HEK293 (cell line): ENCODE measurements at regions not wholly inside any gene's neighbourhood (a gene's known extent, or its start where the extent isn't known, plus 50 kb on each side); places are given as distances from the start of the nearest gene placed in this dataset.

Experiments used
- CTCF ChIA-PET: fragments of 350-600 bp; formaldehyde crosslinking; extraction: SDS; loops from one replicate; lab custom pipeline; 2021; ENCODE audit warnings: antibody characterized with exemption; lab: Yijun Ruan, JAX
- POLR2A ChIA-PET: fragments of 300-600 bp; formaldehyde crosslinking; extraction: SDS; loops from one replicate; lab custom pipeline; 2020; ENCODE audit warnings: antibody characterized with exemption, inconsistent platforms; lab: Yijun Ruan, JAX
- H3K27ac ChIP-seq: fragments of 200-500 bp; sonication (Bioruptor generic); 2 replicates; pipeline ENCODE4 v1.5.1; 2014; ENCODE audit warnings: low read depth, low read length, control low read depth, inconsistent platforms; ENCODE audit errors: extremely low read depth
- H3K36me3 ChIP-seq, 2 experiments: fragments of 200-500 bp in 1 of 2; sonication (Bioruptor generic) in 1 of 2; 1 replicate in 1 of 2; 2 replicates in 1 of 2; pipeline ENCODE4 v1.5.1; 2014 to 2017; ENCODE audit warnings: inconsistent platforms in 2 of 2, low read length in 2 of 2; ENCODE audit not compliant: control insufficient read depth in 2 of 2, insufficient read depth in 1 of 2
- H3K4me1 ChIP-seq: fragments of 200-500 bp; sonication (Bioruptor generic); 2 replicates; pipeline ENCODE4 v1.5.1; 2014; ENCODE audit warnings: mild to moderate bottlenecking, low read length, inconsistent platforms; ENCODE audit not compliant: control insufficient read depth, insufficient read depth
- H3K4me3 ChIP-seq: 2 replicates; pipeline ENCODE4 v1.5.1; 2011; ENCODE audit warnings: low read depth, mild to moderate bottlenecking, control low read depth, low read length, moderate library complexity
- H3K9me3 ChIP-seq: fragments of 200-500 bp; sonication (Bioruptor generic); 2 replicates; pipeline ENCODE4 v1.5.1; 2014; ENCODE audit warnings: low read depth, low read length, inconsistent platforms; ENCODE audit not compliant: control insufficient read depth, insufficient read depth
- BCL6B ChIP-seq: fragments of 450-650 bp; formaldehyde crosslinking; IDR thresholded peaks from 2 replicates; pipeline ENCODE4 v1.5.1; 2017; ENCODE audit warnings: missing biosample characterization, missing genetic modification characterization
- IKZF3 ChIP-seq: fragments of 450-650 bp; IDR thresholded peaks from 2 replicates; pipeline ENCODE4 v1.5.0; 2018; ENCODE audit warnings: missing biosample characterization, mild to moderate bottlenecking, missing genetic modification characterization, moderate library complexity
- MYNN ChIP-seq: fragments of 450-650 bp; formaldehyde crosslinking; IDR thresholded peaks from 2 replicates; pipeline ENCODE4 v1.5.1; 2016; ENCODE audit warnings: missing biosample characterization, missing genetic modification characterization, borderline replicate concordance
- OSR2 ChIP-seq: fragments of 450-650 bp; formaldehyde crosslinking; IDR thresholded peaks from 2 replicates; pipeline ENCODE4 v1.5.1; 2016; ENCODE audit warnings: missing biosample characterization, missing genetic modification characterization
- SETDB1 ChIP-seq: IDR thresholded peaks from one replicate; pipeline ENCODE4 v1.6.1; 2017; ENCODE audit warnings: mild to moderate bottlenecking, low read length, moderate library complexity, mixed read lengths; ENCODE audit not compliant: insufficient read length
- SP3 ChIP-seq: fragments of 450-650 bp; formaldehyde crosslinking; IDR thresholded peaks from 2 replicates; pipeline ENCODE4 v1.5.1; 2016; ENCODE audit warnings: missing biosample characterization, missing genetic modification characterization
- WT1 ChIP-seq: fragments of 450-650 bp; formaldehyde crosslinking; IDR thresholded peaks from 2 replicates; pipeline ENCODE4 v1.5.1; 2016; ENCODE audit warnings: missing biosample characterization, missing genetic modification characterization
- YY2 ChIP-seq: fragments of 450-650 bp; formaldehyde crosslinking; IDR thresholded peaks from 2 replicates; pipeline ENCODE4 v1.5.1; 2016; ENCODE audit warnings: missing biosample characterization, missing genetic modification characterization
- ZBTB20 ChIP-seq: fragments of 450-650 bp; formaldehyde crosslinking; IDR thresholded peaks from 2 replicates; pipeline ENCODE4 v1.5.1; 2016; ENCODE audit warnings: missing biosample characterization, missing genetic modification characterization
- ZNF121 ChIP-seq: fragments of 450-650 bp; formaldehyde crosslinking; IDR thresholded peaks from 2 replicates; pipeline ENCODE4 v1.5.1; 2016; ENCODE audit warnings: missing biosample characterization, missing genetic modification characterization
- ZNF138 ChIP-seq: fragments of 450-650 bp; formaldehyde crosslinking; IDR thresholded peaks from 2 replicates; pipeline ENCODE4 v1.5.1; 2016; ENCODE audit warnings: missing biosample characterization, missing genetic modification characterization, borderline replicate concordance
- ZNF16 ChIP-seq: fragments of 450-650 bp; formaldehyde crosslinking; IDR thresholded peaks from 2 replicates; pipeline ENCODE4 v1.5.1; 2016; ENCODE audit warnings: low read depth, missing biosample characterization, missing genetic modification characterization
- ZNF19 ChIP-seq: fragments of 450-650 bp; formaldehyde crosslinking; IDR thresholded peaks from 2 replicates; pipeline ENCODE4; 2016; ENCODE audit warnings: missing biosample characterization, missing genetic modification characterization, low read depth
- ZNF274 ChIP-seq, 2 experiments: fragments of 200-500 bp in 1 of 2; fragments of 450-650 bp in 1 of 2; sonication (Bioruptor generic) in 1 of 2; formaldehyde crosslinking in 1 of 2; IDR thresholded peaks; 2 replicates each; pipeline versions ENCODE4 v1.5.1 to v1.6.1; 2014 to 2016; ENCODE audit warnings: borderline replicate concordance in 1 of 2, inconsistent platforms in 1 of 2, low read length in 1 of 2, missing biosample characterization in 1 of 2, missing genetic modification characterization in 1 of 2
- ZNF37A ChIP-seq: fragments of 450-650 bp; IDR thresholded peaks from 2 replicates; pipeline ENCODE4 v1.5.1; 2018; ENCODE audit warnings: missing biosample characterization, missing genetic modification characterization
- ZNF423 ChIP-seq: fragments of 450-650 bp; formaldehyde crosslinking; IDR thresholded peaks from 2 replicates; pipeline ENCODE4 v1.5.1; 2016; ENCODE audit warnings: missing biosample characterization, missing genetic modification characterization
- ZNF488 ChIP-seq: fragments of 450-650 bp; formaldehyde crosslinking; IDR thresholded peaks from 2 replicates; pipeline ENCODE4 v1.5.1; 2016; ENCODE audit warnings: missing biosample characterization, missing genetic modification characterization
- ZNF561 ChIP-seq: fragments of 450-650 bp; IDR thresholded peaks from 2 replicates; pipeline ENCODE4 v1.5.1; 2018; ENCODE audit warnings: missing biosample characterization, missing genetic modification characterization, borderline replicate concordance
- ZNF571 ChIP-seq: fragments of 450-650 bp; formaldehyde crosslinking; IDR thresholded peaks from 2 replicates; pipeline ENCODE4 v1.5.0; 2017; ENCODE audit warnings: missing biosample characterization, missing genetic modification characterization
- ZNF580 ChIP-seq: fragments of 450-650 bp; formaldehyde crosslinking; IDR thresholded peaks from 2 replicates; pipeline ENCODE4 v1.5.1; 2016; ENCODE audit warnings: missing biosample characterization, missing genetic modification characterization
- ZNF624 ChIP-seq: fragments of 450-650 bp; formaldehyde crosslinking; IDR thresholded peaks from 2 replicates; pipeline ENCODE4 v1.5.1; 2017; ENCODE audit warnings: missing biosample characterization, missing genetic modification characterization
- ZNF629 ChIP-seq: fragments of 450-650 bp; formaldehyde crosslinking; IDR thresholded peaks from 2 replicates; pipeline ENCODE4 v1.5.1; 2017; ENCODE audit warnings: missing biosample characterization, missing genetic modification characterization
- ZNF776 ChIP-seq: fragments of 450-650 bp; formaldehyde crosslinking; IDR thresholded peaks from 2 replicates; pipeline ENCODE4 v1.5.0; 2017; ENCODE audit warnings: missing biosample characterization, missing genetic modification characterization, borderline replicate concordance
- ZNF792 ChIP-seq: fragments of 450-650 bp; formaldehyde crosslinking; IDR thresholded peaks from 2 replicates; pipeline ENCODE4 v1.5.1; 2016; ENCODE audit warnings: missing biosample characterization, missing genetic modification characterization
- TF ChIP-seq, protein P1 (sequence below): fragments of 450-650 bp; formaldehyde crosslinking; IDR thresholded peaks from 2 replicates; pipeline ENCODE4 v1.5.1; 2016; ENCODE audit warnings: missing biosample characterization, missing genetic modification characterization
- TF ChIP-seq, protein P2 (sequence below): fragments of 450-650 bp; IDR thresholded peaks from 2 replicates; pipeline ENCODE4 v1.5.1; 2018; ENCODE audit warnings: missing biosample characterization, mild to moderate bottlenecking, missing genetic modification characterization

GRCh38 chr3:180189310-180189648 lies 152.5 kb upstream of the PEX5L start:
- Histone ChIP-seq H3K9me3 (no peaks in the 10 kb centered on the region), H3K4me3 (no peak overlapping the region), H3K36me3 (no peaks in the 10 kb centered on the region), H3K4me1 (no peaks in the 10 kb centered on the region), H3K27ac (no peak overlapping the region)
- TF ChIP-seq YY2 (no peak), SETDB1 (no peak), ZNF138 (no peak)
- TF ChIP-seq, protein P1, sequence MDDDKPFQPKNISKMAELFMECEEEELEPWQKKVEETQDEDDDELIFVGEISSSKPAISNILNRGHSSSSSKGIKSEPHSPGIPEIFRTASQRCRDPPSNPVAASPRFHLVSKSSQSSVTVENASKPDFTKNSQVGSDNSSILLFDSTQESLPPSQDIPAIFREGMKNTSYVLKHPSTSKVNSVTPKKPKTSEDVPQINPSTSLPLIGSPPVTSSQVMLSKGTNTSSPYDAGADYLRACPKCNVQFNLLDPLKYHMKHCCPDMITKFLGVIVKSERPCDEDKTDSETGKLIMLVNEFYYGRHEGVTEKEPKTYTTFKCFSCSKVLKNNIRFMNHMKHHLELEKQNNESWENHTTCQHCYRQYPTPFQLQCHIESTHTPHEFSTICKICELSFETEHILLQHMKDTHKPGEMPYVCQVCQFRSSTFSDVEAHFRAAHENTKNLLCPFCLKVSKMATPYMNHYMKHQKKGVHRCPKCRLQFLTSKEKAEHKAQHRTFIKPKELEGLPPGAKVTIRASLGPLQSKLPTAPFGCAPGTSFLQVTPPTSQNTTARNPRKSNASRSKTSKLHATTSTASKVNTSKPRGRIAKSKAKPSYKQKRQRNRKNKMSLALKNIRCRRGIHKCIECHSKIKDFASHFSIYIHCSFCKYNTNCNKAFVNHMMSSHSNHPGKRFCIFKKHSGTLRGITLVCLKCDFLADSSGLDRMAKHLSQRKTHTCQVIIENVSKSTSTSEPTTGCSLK (tag by site-specific recombination) = no peak
- CTCF ChIA-PET = no interaction called here
- POLR2A ChIA-PET = no interaction called here

DNA sequence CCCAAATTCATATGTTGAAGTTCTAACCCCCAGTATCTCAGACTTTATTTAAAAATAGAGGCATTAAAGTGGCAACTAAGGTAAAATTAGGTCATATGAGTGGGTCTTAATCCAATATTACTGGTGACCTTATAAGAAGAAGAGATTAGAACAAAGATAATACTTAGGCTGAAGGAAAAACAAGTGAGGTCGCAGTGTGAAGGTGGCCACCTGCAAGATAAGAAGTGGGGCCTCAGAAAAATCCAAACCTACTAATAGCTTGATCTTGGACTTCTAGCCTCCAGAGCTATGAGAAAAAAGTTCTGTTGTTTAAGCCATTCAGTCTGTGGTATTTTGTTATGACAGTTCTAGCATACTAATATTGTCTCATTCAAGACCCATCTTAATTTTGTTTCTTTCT lies 159.9 kb upstream of the PEX5L start:
- Histone ChIP-seq H3K4me3 (no peak overlapping the region), H3K9me3 (no peaks in the 10 kb centered on the region), H3K4me1 (no peaks in the 10 kb centered on the region), H3K36me3 (no peaks in the 10 kb centered on the region), H3K27ac (no peak overlapping the region)
- ChIA-PET POLR2A (no interaction called here), CTCF (no interaction called here)
- no peak for TF ChIP-seq ZNF792 (tag by site-specific recombination)
- TF ChIP-seq ZNF629 (tag by site-specific recombination) = no peak
- TF ChIP-seq ZBTB20 (tag by site-specific recombination) = no peak
- no peak for TF ChIP-seq ZNF19 (tag by site-specific recombination)
- TF ChIP-seq ZNF121 = no peak
- TF ChIP-seq ZNF423 (tag by site-specific recombination) = no peak
- TF ChIP-seq, all 188 proteins: peak for 0

DNA sequence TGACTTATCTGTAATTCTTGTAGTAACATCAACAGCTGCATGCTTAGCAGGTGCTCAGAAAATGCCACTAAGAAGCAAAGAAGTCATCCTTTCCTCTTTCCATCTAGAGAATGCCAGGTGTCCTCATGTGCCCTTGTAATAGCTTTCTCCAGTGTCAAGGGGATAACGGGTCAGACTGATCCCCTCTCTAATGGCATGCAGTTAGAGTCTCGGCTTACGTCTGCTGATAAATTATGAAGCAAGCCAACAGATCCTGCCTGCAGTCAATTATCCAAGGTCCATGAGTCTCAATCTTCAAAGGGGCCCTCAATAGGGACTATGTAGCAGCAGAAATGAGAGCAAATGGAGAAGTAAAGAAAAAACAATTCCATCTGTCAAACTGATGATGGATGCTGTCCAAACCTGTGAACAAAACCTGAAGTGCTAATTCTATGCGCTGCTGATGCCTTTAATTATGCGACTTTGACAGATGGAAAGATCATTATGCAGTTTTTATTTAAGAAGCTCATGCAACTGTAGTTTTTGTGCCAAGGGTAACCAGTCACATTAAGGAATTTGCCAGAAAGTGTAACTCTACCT lies 162.8 kb upstream of the PEX5L start:
- TF ChIP-seq ZNF488 (tag by site-specific recombination) = no peak
- TF ChIP-seq, protein P2, sequence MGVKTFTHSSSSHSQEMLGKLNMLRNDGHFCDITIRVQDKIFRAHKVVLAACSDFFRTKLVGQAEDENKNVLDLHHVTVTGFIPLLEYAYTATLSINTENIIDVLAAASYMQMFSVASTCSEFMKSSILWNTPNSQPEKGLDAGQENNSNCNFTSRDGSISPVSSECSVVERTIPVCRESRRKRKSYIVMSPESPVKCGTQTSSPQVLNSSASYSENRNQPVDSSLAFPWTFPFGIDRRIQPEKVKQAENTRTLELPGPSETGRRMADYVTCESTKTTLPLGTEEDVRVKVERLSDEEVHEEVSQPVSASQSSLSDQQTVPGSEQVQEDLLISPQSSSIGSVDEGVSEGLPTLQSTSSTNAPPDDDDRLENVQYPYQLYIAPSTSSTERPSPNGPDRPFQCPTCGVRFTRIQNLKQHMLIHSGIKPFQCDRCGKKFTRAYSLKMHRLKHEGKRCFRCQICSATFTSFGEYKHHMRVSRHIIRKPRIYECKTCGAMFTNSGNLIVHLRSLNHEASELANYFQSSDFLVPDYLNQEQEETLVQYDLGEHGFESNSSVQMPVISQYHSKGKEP (tag by site-specific recombination) = no peak
- TF ChIP-seq OSR2 = no peak
- no peak for TF ChIP-seq ZNF561 (tag by site-specific recombination)
- TF ChIP-seq IKZF3 (tag by site-specific recombination) = no peak
- no peak for TF ChIP-seq ZNF571 (tag by site-specific recombination)
- no peak for TF ChIP-seq MYNN (tag by site-specific recombination)
- TF ChIP-seq BCL6B (tag by site-specific recombination) = no peak
- no peak for TF ChIP-seq ZNF16 (tag by site-specific recombination)
- no peak for TF ChIP-seq ZNF580 (tag by site-specific recombination)
- TF ChIP-seq ZNF274 (IDR thresholded peaks at IDR 0.05; ENCODE audit: low read length) = no peak
- TF ChIP-seq ZNF274 (tag by site-specific recombination; IDR thresholded peaks at IDR 0.05; ENCODE audit: borderline replicate concordance) = no peak
- TF ChIP-seq ZNF776 (tag by site-specific recombination) = no peak
- TF ChIP-seq SP3 (tag by site-specific recombination) = no peak
- no peak for TF ChIP-seq ZNF624
- TF ChIP-seq ZNF37A = no peak
- no peak for TF ChIP-seq WT1
- ChIA-PET CTCF (no interaction called here), POLR2A (no interaction called here)
- Histone ChIP-seq H3K9me3 (no peaks in the 10 kb centered on the region), H3K4me3 (no peak overlapping the region), H3K4me1 (no peaks in the 10 kb centered on the region), H3K27ac (no peak overlapping the region), H3K36me3 (no peaks in the 10 kb centered on the region)
